HG03175 (cell line): ENCODE measurements at regions not wholly inside any gene's neighbourhood (a gene's known extent, or its start where the extent isn't known, plus 50 kb on each side); places are given as distances from the start of the nearest gene placed in this dataset.

Experiments used
- ATAC-seq: cut with Tn5 transposase; IDR thresholded peaks from one replicate; pipeline ENCODE4 v1.9.1; 2021; ENCODE audit warnings: mild to moderate bottlenecking, moderate library complexity; ENCODE audit not compliant: unreplicated experiment

DNA sequence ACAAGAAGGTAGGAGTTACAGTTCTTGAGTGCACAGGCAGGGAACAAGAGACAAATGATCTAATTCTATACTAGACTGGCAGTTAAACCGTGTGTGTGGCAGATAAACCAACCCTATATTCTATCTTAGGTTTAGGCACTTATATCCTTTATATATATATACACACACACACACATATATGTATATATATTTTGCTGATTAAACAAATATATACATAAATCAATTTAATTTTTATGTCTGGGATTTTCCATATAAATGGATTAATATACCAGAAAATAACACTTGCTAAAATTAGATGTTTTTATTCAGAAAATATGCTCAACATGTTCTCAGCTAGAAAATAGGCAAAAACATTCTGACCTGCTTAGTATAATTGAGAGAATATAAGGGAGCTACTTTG lies 887.9 kb upstream of the KLHL29 start:
- no peak for ATAC-seq

DNA sequence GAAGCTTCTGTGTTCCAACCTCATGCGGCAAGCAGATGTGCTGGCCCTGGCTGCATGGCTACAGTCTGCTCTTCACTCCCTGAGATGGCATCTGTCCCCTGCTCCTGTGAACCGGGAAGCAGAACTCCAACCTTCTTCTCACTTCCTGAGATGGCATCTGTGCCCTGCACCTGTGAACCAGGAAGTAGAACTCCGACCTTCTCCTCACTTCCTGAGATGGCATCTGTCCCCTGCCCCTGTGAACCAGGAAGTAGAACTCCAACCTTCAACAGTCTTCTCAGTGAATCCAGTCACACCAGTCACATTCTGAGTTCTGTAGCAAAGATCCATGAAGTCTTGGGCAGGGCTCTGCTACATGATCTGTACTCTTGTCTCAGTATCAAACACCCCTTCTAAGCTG lies 887.2 kb upstream of the KLHL29 start:
- ATAC-seq = no peak

DNA sequence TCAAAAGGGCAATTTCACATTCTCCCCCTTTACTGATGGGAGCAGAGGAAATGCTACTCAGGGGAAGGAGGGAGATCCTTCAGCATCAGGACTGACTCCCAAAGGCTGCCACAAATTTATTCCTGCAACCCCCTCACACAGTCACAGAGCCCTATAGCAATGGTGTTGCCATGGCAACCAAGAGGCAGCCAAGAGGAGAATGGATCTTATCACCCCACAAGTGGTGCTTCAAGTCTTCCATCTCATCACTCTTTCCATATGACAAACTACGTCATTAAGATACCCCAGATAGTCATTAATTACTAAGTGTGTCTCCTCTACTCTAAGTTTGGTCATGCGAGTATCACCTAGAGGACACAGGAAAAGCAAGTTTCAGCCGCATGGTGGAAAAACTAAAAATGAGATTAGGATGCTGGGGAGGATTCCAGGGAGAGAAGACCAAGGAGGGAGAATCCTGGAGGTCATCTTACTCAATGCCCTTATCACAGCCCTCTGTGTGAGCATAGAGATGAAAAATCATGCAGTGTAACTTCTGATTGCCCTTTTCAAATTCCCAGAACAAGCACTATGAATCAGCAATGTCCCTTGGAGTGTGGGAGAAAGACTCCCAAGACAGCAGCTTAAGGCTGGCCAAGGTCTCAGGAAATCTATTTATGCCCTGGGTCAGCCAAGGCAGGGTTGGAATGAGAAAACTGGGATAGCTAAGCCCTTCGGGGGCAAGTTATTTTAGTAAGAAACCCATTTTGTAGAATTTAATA lies 885.7 kb upstream of the KLHL29 start:
- no peak for ATAC-seq

GRCh38 chr2:22500555-22500935 lies 884.4 kb upstream of the KLHL29 start:
- ATAC-seq = no peak

DNA sequence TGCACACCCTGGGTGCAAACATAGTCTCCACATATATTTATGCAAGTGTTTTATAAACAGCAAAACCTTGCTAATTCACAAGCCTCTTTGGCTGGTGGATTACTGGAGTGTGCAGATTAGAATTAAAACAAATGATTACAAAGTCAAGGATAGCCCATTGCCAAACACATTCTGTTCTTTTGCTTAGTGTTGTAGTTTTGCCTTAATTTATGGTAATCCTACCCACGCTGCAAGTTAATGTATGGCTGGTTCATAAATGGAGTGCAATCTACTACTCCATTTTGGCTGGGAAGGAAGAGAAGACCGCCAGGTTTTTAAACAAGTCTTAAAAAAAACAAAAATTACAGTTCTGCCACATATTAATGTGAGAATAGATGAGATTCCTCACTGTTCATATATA lies 883.1 kb upstream of the KLHL29 start:
- no peak for ATAC-seq

- no peak for ATAC-seq
These were observed 871.4 kb upstream of the KLHL29 start for GRCh38 chr2:22513563-22513962.

DNA sequence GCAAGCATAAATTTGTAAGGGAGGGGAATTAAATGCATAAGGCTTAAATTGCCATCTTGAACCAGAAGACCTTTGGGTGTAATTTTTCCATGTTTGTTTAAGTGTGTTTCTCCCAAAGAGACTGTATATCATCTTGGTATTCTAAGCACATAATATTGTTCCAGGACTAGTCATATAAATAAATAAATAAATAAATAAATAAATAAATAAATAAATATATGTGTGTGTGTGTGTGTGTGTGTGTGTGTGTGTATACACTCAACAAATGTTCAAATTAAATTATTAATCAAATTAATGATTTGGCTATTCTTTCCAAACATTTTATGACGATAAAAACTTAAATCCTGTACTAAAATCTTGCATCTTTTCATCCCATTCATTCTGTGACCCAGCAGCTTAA lies 867.8 kb upstream of the KLHL29 start:
- no peak for ATAC-seq

DNA sequence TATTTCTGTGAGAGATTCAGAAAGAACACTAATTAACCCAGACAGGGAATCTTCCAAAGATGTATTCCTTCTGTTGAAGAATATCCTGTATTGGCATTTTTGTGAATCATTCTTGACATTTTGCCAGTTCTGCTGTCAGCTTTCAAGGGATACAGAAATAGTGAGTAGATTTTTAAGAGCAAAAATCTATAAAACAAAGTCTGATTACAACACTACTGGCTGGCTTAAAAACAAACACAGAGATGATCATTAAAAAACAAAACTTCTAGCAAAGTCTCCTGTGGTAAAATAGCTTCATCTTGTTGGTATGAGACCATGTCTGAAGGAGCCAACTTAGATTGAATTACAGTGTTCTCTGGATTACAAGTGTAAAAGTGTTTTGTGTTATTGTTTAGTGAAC lies 866.3 kb upstream of the KLHL29 start:
- no peak for ATAC-seq

GRCh38 chr2:22520369-22521288 lies 864.4 kb upstream of the KLHL29 start:
- ATAC-seq = no peak

DNA sequence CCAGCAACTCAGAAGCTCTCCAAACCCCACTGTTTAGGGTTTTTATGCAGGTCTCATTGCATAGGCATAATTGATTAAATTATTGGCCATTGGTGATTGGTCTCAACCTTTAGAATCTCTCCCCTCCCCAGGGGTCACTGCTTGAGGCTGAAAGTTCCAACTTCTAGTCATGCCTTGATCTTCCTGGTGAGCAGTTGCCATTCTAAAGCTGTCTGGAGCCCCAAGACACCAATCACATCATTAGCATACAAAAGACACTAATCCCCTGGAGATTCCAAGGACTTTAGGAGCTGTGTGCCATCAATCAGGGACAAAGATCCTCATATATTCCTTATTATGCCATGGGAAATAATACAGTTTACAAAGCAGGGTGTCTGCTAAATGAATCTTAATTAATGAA lies 863.4 kb upstream of the KLHL29 start:
- ATAC-seq = no peak

- no peak for ATAC-seq
These were observed 859.3 kb upstream of the KLHL29 start for GRCh38 chr2:22525681-22526080.

DNA sequence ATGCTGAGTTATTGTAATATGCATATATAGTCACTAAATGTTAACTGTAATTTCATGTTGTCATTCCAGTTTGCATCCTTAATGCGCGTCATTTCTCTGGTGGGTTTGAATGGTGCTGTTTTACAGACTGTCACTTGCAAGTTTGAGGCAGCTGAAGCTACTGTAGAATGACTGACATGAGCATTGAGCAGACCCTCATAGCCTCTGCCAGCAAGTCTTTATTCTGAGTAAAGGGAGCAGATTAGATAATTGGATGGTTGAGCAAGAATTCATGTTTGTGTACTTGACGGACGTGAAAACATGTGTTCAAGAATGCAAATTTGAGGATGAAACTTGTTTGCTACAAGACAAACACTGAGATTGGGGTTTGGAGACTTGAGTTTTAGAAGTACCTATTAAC lies 854.8 kb upstream of the KLHL29 start:
- ATAC-seq = no peak

- no peak for ATAC-seq
These were observed 848.8 kb upstream of the KLHL29 start for GRCh38 chr2:22536133-22536532.

- ATAC-seq = no peak
These were observed 830.5 kb upstream of the KLHL29 start for GRCh38 chr2:22554453-22554852.

GRCh38 chr2:22557406-22557805 lies 827.6 kb upstream of the KLHL29 start:
- no peak for ATAC-seq

DNA sequence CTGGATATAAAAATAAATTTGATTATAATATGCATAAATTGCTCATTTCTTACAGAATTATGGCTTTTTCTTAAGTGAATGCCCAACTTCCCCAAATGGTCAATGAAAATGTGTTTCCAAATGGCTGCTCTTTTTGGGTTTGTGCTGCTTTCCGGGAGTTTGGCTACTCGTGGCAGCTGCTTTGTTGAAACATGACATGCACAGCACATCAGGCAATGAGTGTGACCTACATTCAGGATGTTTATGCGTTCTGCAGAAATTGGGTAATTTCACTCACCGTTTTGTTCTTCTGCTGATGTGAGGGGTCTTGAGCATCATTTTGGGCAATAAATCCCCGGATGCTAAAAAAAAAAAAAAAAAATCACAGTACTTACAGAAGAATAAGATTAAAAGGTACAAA lies 825.0 kb upstream of the KLHL29 start:
- ATAC-seq = no peak

DNA sequence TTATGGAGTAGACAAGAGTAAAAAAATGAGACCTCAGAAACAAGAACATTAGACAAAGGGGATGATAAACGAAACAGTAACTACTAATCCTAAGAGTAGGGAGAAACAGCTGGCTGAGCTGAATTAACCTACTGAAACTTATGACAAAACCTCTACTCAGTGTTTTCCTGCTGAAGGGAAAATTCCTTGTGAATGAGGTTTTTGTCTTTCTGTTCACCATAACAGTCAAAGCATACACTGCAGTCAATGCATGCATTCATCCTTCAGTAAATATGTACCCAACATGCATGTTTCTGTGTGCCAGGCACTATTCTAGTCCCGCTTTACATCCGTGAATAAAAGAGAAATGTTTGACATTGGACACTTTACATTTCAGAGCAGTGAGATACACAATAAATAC lies 805.6 kb upstream of the KLHL29 start:
- ATAC-seq = no peak

DNA sequence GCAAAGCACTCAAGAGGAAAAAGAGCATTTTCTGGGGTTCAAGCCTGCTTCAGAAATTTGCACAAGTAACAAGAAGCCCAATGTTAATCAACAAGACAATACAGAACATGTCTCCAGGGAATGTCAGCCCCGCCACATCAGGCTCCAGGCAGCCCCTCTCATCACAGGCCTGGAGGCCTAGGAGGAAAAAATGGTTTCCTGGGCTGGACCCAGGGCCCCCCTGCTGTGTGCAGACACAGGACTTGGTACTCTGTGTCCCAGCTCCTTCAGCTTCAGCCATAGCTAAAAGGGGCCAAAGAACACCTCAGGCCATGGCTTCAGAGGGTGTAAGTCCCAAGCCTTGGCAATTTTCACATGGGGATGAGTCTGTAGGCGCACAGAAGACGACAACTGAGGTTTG lies 802.9 kb upstream of the KLHL29 start:
- ATAC-seq = no peak

GRCh38 chr2:22596306-22596705 lies 788.7 kb upstream of the KLHL29 start:
- no peak for ATAC-seq

DNA sequence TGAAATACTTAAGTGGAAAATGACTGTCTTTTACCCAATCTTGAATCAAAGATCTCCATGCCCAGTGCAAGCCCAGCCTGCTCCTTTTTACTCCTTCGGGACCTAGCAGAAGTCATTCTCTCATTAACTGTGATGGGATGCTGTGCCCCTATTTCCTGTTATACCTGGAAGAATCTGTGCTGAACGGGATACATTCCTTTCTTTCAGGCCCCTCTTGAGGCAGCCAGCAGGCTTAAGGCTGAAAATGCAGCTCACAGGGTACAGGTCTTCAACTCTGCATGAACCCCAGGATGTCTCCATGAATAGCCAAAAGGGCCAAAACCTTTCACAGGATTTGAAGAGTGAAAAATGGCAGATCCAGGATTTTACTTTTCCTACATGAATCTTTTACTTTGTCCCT lies 784.8 kb upstream of the KLHL29 start:
- no peak for ATAC-seq

GRCh38 chr2:22600999-22601398 lies 784.0 kb upstream of the KLHL29 start:
- no peak for ATAC-seq

DNA sequence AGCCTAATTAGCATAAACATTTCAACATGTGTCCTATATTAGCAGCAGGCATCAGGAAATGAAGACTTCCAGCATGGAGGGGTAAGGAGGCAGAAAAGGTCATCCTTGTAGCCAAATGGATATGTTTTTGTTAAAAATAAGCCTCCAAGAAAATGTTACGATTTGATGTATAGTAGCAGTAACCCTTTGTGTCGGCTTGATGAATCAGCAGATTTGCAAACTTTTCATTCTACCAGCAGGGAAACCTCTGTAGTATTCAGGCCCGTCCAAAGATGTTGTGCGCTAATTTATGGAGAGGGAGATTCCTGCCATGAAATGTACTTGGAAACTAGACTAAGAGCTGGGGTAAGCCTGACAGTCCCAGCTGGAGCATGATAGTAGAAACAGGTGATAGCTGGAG lies 780.8 kb upstream of the KLHL29 start:
- no peak for ATAC-seq
